ENCODE measurements at regions not wholly inside any gene's neighbourhood (a gene's known extent, or its start where the extent isn't known, plus 50 kb on each side); places are given as distances from the start of the nearest gene placed in this dataset.

DNA sequence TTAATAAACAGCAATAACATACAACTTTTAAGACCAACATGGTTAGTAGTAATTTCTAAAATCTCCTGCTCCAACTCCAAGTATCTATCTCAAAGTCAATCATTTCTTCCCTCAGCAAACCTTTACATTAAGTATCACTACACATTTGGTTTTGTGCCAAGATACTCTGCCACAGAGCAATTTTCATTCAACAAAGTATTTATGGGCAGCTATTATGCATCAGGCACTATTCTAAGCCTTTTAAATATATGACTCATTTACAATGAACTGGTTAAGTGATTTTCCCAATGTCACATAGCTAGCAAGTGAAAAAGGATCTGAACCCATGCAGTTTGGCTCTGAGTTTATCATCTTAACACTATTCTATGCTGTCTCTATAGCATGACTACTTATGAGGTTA lies 264.3 kb downstream of the NOL4 start:
- intact Hi-C loops (cut with micrococcal nuclease): no loop called here

DNA sequence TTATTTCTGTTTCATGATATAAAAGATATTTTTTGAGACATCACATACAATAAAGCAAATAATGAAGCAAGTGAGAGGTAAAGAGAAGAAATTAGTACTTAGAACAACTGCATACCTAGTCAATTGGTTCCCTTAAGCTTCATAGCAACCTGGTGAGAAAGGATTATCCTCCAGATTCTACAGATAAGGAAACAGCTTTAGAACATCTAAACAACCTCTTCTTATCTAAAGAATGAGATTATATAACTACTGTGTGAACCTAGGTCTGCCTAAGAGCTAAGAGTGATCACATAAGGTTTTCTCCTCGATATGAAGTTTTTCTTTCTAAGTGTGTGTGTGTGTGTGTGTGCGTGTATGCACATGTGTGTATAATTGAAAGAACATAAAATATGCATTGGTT lies 265.1 kb downstream of the NOL4 start:
- intact Hi-C loops (cut with micrococcal nuclease): no loop called here

DNA sequence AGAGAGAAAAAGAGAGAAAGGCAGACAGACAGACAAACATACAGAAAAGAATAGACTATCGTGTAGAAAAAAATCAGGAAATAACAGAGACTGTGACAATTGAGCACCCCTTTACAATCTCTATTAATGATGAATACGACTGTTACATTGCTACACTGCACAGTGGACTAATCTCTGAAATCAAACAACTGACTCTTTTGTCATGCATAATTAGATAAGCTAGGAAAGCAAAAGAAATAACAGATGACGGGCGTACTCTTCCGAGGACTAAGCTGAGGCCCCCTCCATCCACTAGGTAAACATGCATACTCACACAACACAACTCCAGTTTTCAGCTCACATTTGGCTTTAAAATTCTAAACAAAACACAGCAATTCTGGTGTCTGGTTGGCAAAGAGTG lies 267.0 kb downstream of the NOL4 start:
- intact Hi-C loops (cut with micrococcal nuclease): no loop called here

DNA sequence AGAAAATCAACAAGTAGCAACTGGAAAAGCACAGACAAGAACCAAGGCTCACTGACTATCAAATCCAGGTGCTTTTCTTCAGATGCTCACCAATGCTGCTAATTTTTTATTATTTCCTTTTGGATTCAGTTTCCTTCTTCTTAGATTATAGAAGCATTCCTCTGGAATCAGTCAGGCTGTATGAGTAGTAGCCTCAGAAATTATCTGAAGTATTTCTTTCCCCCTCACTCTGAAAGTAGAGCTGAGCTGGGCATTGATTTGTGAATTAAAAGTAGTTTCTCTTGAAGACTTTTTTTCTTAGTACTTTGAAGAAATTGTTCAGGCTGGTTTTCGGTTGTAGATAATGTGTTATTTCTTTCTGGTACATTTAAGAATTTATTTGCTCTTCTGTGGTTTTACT lies 273.7 kb downstream of the NOL4 start:
- intact Hi-C loops (cut with micrococcal nuclease): no loop called here

DNA sequence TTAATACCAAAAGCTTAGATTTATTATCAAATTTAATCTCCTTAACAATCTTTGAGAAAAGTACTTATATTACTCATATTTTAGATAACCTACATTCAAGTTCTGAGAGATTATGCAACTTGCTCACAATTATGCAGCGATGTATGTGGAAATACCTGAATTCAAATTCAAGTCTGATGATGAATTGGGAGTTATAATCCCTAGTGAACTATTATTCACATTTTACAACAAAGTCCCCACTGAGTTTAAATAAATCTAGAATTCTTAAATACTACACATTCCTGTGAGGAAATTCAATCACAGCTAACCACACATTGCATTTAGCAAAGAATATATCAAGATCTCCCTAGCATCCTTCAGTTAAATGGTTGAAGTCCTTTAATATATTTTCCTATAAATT lies 278.4 kb downstream of the NOL4 start:
- intact Hi-C loops (cut with micrococcal nuclease): no loop called here

DNA sequence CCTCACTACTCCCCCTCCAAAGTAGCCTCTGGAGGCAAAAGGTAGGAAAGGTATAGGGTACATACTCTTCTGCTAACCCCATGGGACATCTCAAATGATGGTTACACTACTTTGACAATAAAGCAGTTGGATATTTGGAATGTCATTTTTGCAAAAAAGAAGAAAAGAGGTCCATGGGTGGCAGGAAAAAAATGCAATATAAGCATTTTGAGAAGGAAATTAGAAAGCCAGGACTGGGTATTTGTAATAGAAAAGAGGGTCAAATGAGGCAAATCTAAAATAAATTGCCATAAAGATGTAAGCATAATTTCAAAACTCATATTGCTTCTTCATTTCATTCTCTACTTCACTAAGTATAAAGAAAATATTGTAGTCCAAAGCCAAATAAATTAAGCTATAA lies 280.2 kb downstream of the NOL4 start:
- intact Hi-C loops (cut with micrococcal nuclease): no loop called here

DNA sequence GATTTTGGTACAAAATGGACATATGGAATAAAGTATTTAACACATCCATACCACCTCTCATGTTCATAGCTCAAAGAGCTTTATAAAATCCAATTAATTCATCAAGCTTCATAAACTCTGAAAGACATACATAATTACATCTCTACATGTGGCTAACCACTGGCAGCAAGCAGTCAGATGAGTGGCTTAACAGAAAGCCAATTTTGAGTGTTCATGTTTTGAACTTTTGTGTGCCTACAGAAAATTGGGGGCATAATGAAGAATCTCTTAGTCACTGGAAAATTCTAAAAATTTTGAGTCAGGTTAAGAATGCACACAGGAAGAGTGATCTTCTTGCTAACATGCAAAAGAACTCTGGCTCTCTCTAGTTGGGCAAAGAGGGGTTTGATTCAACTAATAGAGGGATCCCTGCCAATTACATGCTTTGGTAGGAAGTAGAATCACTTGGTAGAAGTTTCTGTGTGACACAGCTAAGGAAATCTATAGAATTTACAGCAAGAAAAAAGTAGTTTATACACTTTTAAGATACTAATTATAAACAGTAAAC lies 287.4 kb downstream of the NOL4 start:
- intact Hi-C loops (cut with micrococcal nuclease): no loop called here

DNA sequence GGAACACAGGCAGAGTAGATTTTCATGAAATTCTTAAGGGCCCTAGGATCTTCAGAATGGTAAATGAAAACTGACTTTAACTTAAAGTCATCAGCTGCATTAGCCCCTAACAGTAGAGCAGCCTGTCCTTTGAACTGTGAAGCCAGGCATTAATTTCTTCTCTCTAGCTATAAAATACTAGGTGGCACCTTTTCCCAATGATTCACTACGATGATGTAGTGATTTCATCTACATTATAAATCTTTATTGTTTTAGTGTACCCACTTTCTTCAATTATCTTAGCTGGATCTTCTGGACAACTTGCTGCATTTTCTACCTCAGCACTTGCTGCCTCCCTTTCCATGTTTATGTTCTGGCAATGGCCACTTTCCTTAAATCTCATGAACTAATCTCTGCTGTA lies 290.5 kb downstream of the NOL4 start:
- intact Hi-C loops (cut with micrococcal nuclease): no loop called here

DNA sequence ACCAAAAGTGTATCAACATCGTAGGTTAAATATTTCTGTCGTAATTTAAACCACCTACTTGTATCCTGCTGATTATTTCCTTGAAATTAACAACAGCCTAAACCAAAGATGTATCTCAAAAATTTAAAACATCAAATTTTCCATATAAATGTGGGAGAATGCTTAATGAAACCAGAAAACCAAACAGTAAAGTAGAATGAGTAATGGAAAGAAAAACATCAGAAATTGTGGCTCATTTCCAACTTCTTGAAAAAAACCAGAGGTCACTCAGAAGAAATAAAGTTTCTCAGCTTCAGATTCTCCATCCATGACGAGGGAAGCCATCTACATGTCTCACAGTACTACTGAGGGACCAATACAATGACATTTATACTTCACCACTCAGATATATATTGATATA lies 296.5 kb downstream of the NOL4 start:
- intact Hi-C loops (cut with micrococcal nuclease): no loop called here

DNA sequence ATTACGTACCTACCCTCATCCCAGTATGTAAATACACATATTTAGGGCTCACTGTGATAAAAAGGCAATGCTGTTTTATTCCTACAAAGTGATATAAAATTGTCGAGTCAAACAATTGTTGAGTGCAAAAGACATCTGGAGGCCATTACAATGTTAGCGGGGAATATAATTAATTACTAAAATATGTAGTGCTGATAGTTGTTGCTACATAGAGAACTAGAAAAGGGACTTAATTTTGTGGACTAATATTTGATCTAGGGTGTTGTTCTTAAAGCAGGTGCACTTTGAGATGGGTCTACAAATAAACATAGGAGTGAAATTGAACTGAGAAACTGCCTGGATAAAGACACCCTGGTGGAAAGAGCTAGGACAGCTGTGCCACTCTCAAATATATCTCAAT lies 300.1 kb downstream of the NOL4 start:
- intact Hi-C loops (cut with micrococcal nuclease): no loop called here

DNA sequence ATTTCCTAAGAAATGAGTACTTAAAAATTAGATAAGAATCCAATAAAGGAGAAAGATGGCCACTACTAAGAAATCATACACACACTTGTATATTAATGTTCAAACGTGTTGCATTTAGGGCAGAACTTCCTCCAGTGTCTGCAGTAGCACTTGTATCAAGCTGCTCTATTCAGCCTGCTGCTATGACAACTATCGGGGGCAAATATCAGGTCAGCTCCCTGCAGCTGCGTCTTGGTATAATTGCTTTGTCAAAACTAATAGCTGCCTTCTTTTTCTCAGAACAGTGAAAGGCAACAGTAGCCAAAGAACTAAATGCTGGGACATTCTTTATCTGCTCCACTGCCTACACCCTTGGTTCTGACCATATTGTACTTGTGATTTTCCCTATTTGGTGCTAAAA lies 300.7 kb downstream of the NOL4 start:
- intact Hi-C loops (cut with micrococcal nuclease): no loop called here

DNA sequence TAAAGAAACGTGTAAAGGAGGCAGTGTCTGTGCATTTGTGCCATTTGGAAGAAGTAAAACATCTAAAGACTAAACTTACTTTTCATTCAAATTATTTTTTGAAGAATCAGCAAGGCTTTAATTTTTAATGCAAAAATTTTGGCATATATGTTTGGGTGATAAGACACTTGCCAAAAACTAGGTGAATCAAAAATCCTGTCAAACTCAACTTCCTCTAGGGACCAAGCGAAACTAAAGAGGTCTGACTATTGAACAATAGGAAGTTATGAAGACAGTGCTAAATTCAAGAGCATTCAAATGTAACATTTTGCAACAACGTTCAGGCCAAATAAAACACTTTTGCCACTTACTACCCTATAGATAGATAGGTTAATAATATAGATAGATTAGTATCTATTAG lies 306.1 kb downstream of the NOL4 start:
- intact Hi-C loops (cut with micrococcal nuclease): no loop called here

DNA sequence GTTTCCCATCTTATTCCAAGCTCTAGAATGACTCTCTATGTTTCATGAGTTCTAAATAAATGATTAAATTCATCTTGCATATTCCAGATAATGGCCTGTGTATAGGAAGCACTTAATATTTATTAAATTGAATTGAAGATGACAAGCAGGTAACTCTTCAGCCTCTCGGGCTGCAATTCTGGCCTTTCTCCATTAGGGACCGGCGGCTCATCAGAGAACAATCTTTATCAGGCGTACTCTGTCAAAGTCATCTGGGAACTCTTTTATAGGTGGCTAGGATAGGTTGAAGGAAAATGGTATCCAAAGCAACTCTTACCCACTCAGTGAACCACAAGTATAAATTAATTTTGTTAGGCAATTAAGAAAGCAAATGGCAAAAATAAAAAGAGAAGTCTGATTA lies 308.5 kb downstream of the NOL4 start:
- intact Hi-C loops (cut with micrococcal nuclease): no loop called here

DNA sequence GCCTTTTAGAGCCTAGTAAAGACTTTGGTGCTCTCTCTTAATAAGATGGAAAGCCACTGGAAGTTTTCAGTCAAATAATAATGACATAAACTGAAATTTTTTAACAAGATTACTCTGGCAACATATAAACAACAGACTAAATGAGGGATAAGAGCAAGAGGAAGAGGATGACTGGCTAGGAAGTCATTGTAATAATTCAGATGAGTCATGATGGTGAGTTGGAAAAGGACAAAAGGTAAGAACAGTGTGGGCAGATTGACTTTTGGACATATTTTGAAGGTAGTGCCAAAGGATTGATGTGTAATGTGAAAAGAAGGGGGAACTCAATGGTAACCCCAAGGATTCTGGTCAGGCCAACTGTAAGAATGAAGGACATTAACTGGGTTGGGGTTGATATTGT lies 310.3 kb downstream of the NOL4 start:
- intact Hi-C loops (cut with micrococcal nuclease): no loop called here

DNA sequence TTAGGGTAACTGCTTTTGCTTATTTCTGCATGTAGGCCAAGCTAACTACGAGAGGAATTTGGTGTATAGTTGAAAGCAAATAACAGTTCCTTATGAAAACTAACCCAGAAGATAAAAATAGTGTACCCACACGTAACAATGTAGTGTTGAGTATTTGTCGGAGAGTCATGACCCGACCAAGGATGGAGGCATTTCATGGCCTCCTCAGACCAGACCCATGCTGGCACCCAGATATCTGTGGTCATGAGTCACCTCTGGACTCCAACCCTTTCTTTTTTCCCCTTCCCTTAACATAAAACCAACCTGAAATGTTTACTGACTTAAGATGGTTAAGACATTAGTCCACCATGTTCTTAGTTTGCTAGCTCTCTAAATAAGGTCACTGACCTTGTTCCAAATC lies 318.7 kb downstream of the NOL4 start:
- intact Hi-C loops (cut with micrococcal nuclease): no loop called here

DNA sequence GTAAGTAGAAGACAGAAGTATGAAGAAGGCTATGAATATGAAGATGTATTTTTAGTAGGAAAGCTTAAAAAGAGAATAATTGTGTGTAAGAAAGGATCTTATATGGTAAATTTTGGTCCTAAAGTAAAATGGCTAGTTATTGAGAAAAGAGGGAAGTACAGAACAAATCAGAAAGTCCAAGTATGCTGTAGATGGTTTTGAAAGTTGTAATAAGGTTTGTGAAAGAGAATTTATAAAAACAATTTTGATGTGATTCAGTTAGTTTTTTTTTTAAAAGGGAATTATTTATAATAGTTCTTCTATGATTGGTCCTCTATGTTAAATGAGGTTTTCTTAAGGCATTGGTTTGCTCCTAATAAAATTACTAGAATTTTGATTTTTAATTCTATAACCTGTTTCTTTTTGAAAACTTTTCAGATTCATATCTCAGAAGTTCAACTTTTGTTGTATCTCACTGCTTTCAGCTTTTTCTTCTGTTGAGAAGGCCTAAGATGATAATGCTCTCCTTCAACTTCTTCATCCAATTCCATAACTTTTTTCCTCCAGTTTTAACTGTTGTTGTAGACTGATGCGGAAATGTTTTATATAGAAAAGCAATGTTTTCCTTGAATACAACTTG lies 322.7 kb downstream of the NOL4 start:
- intact Hi-C loops (cut with micrococcal nuclease): no loop called here

DNA sequence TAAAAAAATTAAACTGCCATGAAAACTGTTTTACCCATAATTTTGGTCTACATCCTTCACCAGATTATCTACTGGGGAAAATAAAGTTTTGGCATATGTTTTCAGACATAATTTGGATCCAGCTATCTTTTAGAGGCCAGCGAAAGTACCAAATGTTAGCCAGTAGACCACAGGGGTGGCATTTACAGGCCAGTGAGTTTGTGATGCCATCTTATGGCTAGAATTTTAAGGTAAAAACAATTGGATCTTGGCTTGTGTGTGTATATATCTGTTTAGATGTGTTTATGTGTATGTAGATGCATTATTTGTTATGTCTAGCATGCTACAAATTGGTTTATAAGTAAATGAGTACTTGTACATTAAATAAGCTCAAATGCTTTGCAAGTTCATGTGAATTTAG lies 322.6 kb downstream of the ASXL3 start:
- intact Hi-C loops (cut with micrococcal nuclease): no loop called here

DNA sequence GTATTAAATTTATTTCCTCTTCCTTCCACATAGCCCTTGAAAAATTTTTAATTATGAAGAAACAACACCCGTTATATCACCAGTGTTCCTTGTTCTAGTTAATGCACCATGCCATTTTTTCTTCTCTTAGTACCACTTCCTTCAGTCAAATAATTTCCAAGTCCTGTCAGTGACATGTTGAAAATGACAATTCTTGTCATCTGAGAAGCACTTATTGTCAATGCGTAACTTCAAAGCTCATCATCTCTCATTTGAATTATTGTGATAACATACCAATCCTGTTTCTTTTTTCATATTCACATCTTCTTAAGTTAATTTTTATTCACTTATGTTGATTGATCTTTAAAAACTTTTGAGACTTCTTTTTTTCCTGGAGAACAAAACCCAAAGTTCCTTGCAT lies 320.4 kb downstream of the ASXL3 start:
- intact Hi-C loops (cut with micrococcal nuclease): no loop called here

DNA sequence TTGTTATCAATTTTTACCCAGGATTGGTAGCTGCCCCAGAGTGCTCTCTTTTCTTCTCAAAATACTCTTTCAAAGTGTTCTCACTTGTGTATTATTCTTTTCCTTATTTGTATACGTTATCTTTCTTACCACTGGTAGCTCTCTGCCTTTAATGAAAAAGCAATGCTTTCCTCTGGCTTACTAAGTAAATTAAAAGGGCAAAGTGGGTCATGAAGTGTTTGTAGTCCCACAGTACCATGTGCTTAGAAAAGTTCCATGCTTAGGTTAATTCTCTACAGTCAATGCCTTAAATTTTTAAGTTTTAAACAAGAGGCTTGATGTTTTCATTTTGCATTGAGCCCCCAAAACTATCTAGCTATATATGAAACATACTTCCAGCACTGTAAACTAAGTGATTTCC lies 300.2 kb downstream of the ASXL3 start:
- intact Hi-C loops (cut with micrococcal nuclease): no loop called here

DNA sequence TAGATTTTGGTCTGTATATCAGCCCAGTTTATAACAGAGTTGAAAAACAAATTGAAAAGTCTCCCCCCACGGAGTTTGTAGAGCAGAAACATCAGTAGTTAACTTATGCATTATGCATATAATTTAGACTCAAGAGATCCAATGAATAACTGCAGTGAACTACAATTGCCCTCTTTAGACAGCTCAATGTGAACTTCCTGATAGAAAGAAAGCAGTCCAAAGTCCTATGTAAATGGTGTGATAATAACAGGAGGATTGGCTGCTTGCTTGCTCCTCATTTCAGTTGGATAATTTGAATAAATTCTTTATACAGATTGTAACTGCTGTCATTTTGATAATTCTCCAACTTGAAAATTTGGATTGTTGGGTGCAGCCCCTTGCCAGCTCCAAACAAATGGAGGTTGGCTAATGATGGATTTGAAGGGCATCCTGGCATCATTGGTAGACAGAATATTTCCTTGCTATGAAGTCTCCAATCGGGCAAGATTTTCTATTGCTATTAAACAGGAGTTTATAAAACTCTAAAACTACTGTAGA lies 297.1 kb downstream of the ASXL3 start:
- intact Hi-C loops (cut with micrococcal nuclease): no loop called here

DNA sequence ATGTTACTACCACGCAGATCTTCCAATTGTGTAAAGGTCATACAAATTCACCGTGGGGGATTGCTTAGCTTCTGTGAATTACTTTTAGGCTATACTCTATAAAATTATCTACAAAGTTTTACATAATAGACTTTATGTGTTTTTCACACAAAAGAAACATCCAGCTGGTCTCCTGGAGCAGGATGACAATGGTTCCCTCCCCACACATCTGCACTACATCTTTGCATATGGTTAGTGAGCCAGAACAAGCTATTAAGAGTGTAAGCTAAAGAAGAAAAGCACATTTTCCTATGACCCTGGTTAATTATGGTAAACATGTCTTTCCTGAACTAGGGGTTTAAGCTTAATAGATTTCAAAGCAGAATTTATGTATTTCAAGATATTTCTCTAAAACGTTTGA lies 295.1 kb downstream of the ASXL3 start:
- intact Hi-C loops (cut with micrococcal nuclease): no loop called here

DNA sequence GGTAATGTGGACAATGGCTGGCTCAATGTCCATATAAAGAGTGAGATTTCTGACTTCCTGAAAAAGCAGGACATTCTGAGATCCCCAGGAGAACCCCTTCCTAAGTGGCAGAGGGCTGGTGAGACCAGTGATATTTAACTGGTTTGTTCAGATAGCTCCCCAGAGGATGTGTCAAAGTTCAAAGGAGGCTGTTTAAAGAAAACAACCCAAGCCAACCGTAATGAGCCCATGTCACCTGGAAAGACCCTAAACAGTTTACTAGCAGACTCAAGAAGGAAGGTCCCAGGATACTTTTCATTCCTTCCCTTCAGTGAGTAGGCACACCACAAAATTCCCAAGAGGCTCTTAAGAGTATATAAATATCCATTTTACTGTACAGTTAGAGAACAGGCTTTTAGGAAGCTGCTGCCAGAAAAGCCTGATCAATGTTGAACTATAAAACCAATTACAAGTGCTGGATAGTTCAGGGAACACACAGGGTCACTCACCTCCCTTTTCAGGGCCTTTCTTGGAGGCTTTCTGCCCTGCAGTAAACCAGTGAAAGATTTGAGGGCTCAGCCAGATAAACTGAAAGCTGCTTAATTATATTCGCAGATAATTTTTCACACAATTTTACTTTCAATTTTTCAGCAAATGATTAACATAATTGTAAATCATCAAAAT lies 293.5 kb downstream of the ASXL3 start:
- intact Hi-C loops (cut with micrococcal nuclease): no loop called here

DNA sequence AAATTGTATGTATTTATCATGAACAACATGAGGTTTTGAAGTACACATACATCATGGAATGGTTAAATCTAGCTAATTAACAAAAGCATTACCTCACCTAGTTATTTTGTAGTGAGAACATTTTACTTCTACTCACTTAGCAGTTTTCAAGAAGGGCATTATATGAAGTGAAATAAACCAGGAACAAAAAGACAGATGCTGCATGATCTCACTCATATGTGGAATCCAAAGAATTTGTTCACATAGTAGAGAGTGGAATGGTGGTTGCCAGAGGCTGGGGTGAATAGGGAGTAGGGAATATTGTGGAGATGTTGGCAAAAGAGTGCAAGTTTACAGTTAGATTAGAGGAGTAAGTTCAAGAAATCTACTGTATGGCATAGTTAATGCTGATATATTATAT lies 292.0 kb downstream of the ASXL3 start:
- intact Hi-C loops (cut with micrococcal nuclease): no loop called here
